ENCODE measurements at regions not wholly inside any gene's neighbourhood (a gene's known extent, or its start where the extent isn't known, plus 50 kb on each side); places are given as distances from the start of the nearest gene placed in this dataset.

- no peak for FAIRE-seq
These were observed 368.1 kb downstream of the TMEM135 start for GRCh38 chr11:87405843-87406242.

GRCh38 chr11:87405356-87405755 lies 367.6 kb downstream of the TMEM135 start:
- no peak for FAIRE-seq

GRCh38 chr11:87401653-87402052 lies 363.9 kb downstream of the TMEM135 start:
- FAIRE-seq: no peak

GRCh38 chr11:87399341-87399740 lies 361.6 kb downstream of the TMEM135 start:
- FAIRE-seq: no peak

- FAIRE-seq: no peak
These were observed 361.2 kb downstream of the TMEM135 start for GRCh38 chr11:87398931-87399330.

- FAIRE-seq: no peak
These were observed 359.5 kb downstream of the TMEM135 start for GRCh38 chr11:87397011-87397865.

GRCh38 chr11:87394924-87395323 lies 357.2 kb downstream of the TMEM135 start:
- FAIRE-seq: no peak

GRCh38 chr11:87392665-87393064 lies 354.9 kb downstream of the TMEM135 start:
- no peak for FAIRE-seq

GRCh38 chr11:87391496-87391895 lies 353.8 kb downstream of the TMEM135 start:
- no peak for FAIRE-seq

GRCh38 chr11:87384078-87384729 lies 346.5 kb downstream of the TMEM135 start:
- no peak for FAIRE-seq

- no peak for FAIRE-seq
These were observed 336.5 kb downstream of the TMEM135 start for GRCh38 chr11:87374038-87374807.

Data from G401.6 (cell line).